H1 (cell line): ENCODE measurements at regions not wholly inside any gene's neighbourhood (a gene's known extent, or its start where the extent isn't known, plus 50 kb on each side); places are given as distances from the start of the nearest gene placed in this dataset.

Experiments used
- CHD7 ChIP-seq: fragments of 300-600 bp; sonication (generic); IDR thresholded peaks from 2 replicates; pipeline ENCODE4 v1.7.1; 2012; ENCODE audit warnings: low read length, moderate library complexity, mild to moderate bottlenecking, inconsistent platforms; ENCODE audit not compliant: insufficient replicate concordance
- GABPA ChIP-seq: IDR thresholded peaks from 2 replicates; pipeline ENCODE4 v1.6.1; 2011; ENCODE audit warnings: mild to moderate bottlenecking, low read length, moderate library complexity, borderline replicate concordance; ENCODE audit not compliant: insufficient read depth
- YY1 ChIP-seq: IDR thresholded peaks from 2 replicates; pipeline ENCODE4 v1.6.1; 2011; ENCODE audit warnings: low read depth, mild to moderate bottlenecking, low read length

- TF ChIP-seq CHD7, result no peak
- TF ChIP-seq GABPA, result no peak
- TF ChIP-seq YY1, result no peak
These were observed 170.3 kb upstream of the CELF2 start (continued) for GRCh38 chr10:10847387-10847786.
